Fibroblast of lung (primary cell): ENCODE measurements at regions not wholly inside any gene's neighbourhood (a gene's known extent, or its start where the extent isn't known, plus 50 kb on each side); places are given as distances from the start of the nearest gene placed in this dataset.
A peak's percentile ranks its signal among the peaks of the same experiment; 100 is the strongest.

Experiments used
- DNase-seq, 2 donors: peaks; one replicate each; pipeline versions ENCODE4 v3.0.0 to v3.0.0-alpha.2; 2010; ENCODE audit warnings: low read depth in 2 of 2
- H2AFZ ChIP-seq: 2 replicates; pipeline ENCODE4 v1.5.1; 2012; ENCODE audit warnings: low read length, control low read depth, inconsistent platforms
- H3K27ac ChIP-seq: 2 replicates; pipeline ENCODE4 v1.5.1; 2011; ENCODE audit warnings: low read length, control low read depth; ENCODE audit not compliant: insufficient read depth
- H3K27me3 ChIP-seq: 2 replicates; pipeline ENCODE4 v1.5.1; 2011; ENCODE audit warnings: mild to moderate bottlenecking, low read length; ENCODE audit not compliant: control insufficient read depth, insufficient read depth
- H3K36me3 ChIP-seq: 2 replicates; pipeline ENCODE4 v1.5.1; 2011; ENCODE audit warnings: low read length; ENCODE audit not compliant: control insufficient read depth, insufficient read depth
- H3K4me1 ChIP-seq: 2 replicates; pipeline ENCODE4 v1.5.1; 2011; ENCODE audit warnings: low read length; ENCODE audit not compliant: control insufficient read depth, insufficient read depth; ENCODE audit errors: extremely low read depth
- H3K4me2 ChIP-seq: 2 replicates; pipeline ENCODE4 v1.5.1; 2011; ENCODE audit warnings: low read length, control low read depth; ENCODE audit not compliant: insufficient read depth; ENCODE audit errors: extremely low read depth
- H3K4me3 ChIP-seq, 4 experiments: fragments of 200-600 bp in 1 of 4; sonication (generic) in 1 of 4; replicated peaks in 1 of 4; 2 replicates each; pipeline ENCODE4 v1.5.1; 2011 to 2016; ENCODE audit warnings: low read length in 4 of 4, low read depth in 3 of 4, mild to moderate bottlenecking in 3 of 4, control low read depth in 2 of 4, inconsistent platforms in 1 of 4, mixed read lengths in 1 of 4; ENCODE audit not compliant: insufficient read depth in 1 of 4; ENCODE audit errors: control extremely low read depth in 1 of 4
- H3K79me2 ChIP-seq: 2 replicates; pipeline ENCODE4 v1.5.1; 2012; ENCODE audit warnings: mild to moderate bottlenecking, low read length, inconsistent platforms; ENCODE audit not compliant: control insufficient read depth, insufficient read depth
- H3K9ac ChIP-seq: 2 replicates; pipeline ENCODE4 v1.5.1; 2011; ENCODE audit warnings: mild to moderate bottlenecking, low read length, control low read depth; ENCODE audit not compliant: insufficient read depth
- H3K9me3 ChIP-seq: 2 replicates; pipeline ENCODE4 v1.5.1; 2012; ENCODE audit warnings: low read depth, low read length; ENCODE audit not compliant: control insufficient read depth, insufficient read depth
- H4K20me1 ChIP-seq: 2 replicates; pipeline ENCODE4 v1.5.1; 2011; ENCODE audit warnings: low read length; ENCODE audit not compliant: control insufficient read depth, insufficient read depth; ENCODE audit errors: extremely low read depth
- EZH2 ChIP-seq: IDR thresholded peaks from 2 replicates; pipeline ENCODE4 v1.5.1; 2012; ENCODE audit warnings: low read length, control low read depth, mild to moderate bottlenecking; ENCODE audit errors: missing control alignments
- TF ChIP-seq, protein P1 (sequence below), 2 donors: IDR thresholded peaks in 1 of 2; conservative IDR thresholded peaks in 1 of 2; 1 replicate in 1 of 2; 2 replicates in 1 of 2; pipeline ENCODE4 v1.5.1; 2011 to 2012; ENCODE audit warnings: low read length in 2 of 2, control low read depth in 1 of 2, inconsistent platforms in 1 of 2, low read depth in 1 of 2, mild to moderate bottlenecking in 1 of 2

DNA sequence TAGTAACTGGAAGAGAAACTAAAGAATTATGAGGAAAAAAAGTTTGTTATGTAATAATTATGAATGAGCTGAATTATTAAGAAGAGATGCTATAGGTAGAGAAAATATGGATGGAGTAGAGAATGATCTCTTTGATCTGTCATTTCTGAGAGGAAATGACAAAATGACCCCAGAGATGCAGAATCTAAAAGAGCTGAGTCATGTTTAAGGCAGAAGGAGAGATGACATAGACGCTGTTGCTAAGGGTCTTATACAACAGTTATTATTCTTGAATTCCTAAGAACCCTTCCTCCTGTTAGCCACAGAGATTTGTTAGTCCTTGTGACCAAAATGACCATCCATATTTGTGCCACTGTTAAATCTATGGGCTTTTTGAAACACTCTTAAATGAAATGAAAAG lies 58.3 kb upstream of the FREM2 start:
- Histone ChIP-seq H3K9me3 (no peaks in the 10 kb centered on the region), H3K9ac (no peak overlapping the region), H3K79me2 (no peaks in the 10 kb centered on the region), H3K27me3 (no peaks in the 10 kb centered on the region), H3K4me3 (no peak overlapping the region), H2AFZ (no peak overlapping the region), H3K36me3 (no peaks in the 10 kb centered on the region), H4K20me1 (no peaks in the 10 kb centered on the region), H3K4me1 (no peaks in the 10 kb centered on the region), H3K27ac (no peak overlapping the region), H3K4me2 (no peak overlapping the region)
- DNase-seq: peak in 1 of 2 donors; percentile 1
- no peak for TF ChIP-seq EZH2

DNA sequence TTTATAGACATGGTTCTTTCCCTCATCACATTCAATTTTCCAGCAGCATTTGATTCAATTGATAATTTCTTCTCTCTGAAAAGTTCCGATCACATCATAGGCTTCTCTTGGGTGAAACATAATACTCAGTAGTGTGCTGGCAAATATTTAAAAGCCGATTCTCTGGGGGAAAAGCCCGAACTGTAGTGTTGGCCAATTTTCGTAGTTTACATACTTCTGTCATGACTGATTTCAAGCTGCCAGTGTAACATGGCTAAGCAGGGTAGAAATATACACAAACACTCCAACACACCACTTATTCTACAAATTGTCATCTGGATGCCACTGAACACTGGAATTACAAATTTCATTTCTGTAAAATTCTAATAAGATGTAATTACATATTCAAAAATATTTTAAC lies 56.1 kb upstream of the FREM2 start:
- H3K4me2 ChIP-seq: peak overlapping the region; percentile 42
- H2AFZ ChIP-seq: no peak overlapping the region
- H4K20me1 ChIP-seq: no peaks in the 10 kb centered on the region
- no peak overlapping the region for H3K9ac ChIP-seq
- no peaks in the 10 kb centered on the region for H3K4me1 ChIP-seq
- H3K27ac ChIP-seq: no peak overlapping the region
- H3K79me2 ChIP-seq: no peaks in the 10 kb centered on the region
- TF ChIP-seq, protein P1, sequence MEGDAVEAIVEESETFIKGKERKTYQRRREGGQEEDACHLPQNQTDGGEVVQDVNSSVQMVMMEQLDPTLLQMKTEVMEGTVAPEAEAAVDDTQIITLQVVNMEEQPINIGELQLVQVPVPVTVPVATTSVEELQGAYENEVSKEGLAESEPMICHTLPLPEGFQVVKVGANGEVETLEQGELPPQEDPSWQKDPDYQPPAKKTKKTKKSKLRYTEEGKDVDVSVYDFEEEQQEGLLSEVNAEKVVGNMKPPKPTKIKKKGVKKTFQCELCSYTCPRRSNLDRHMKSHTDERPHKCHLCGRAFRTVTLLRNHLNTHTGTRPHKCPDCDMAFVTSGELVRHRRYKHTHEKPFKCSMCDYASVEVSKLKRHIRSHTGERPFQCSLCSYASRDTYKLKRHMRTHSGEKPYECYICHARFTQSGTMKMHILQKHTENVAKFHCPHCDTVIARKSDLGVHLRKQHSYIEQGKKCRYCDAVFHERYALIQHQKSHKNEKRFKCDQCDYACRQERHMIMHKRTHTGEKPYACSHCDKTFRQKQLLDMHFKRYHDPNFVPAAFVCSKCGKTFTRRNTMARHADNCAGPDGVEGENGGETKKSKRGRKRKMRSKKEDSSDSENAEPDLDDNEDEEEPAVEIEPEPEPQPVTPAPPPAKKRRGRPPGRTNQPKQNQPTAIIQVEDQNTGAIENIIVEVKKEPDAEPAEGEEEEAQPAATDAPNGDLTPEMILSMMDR (conservative IDR thresholded peaks at IDR 0.05 in 1 of 2, IDR thresholded peaks at IDR 0.05 in 1 of 2; ENCODE audit: low read depth in 1 of 2, low read length in 2 of 2): no peak
- no peak for TF ChIP-seq EZH2
- H3K9me3 ChIP-seq: no peaks in the 10 kb centered on the region
- H3K36me3 ChIP-seq: no peaks in the 10 kb centered on the region
- peak; percentile 38 to 83 for DNase-seq
- H3K4me3 ChIP-seq: peak overlapping the region in 1 of 4 experiments; percentile 1
- no peaks in the 10 kb centered on the region for H3K27me3 ChIP-seq

DNA sequence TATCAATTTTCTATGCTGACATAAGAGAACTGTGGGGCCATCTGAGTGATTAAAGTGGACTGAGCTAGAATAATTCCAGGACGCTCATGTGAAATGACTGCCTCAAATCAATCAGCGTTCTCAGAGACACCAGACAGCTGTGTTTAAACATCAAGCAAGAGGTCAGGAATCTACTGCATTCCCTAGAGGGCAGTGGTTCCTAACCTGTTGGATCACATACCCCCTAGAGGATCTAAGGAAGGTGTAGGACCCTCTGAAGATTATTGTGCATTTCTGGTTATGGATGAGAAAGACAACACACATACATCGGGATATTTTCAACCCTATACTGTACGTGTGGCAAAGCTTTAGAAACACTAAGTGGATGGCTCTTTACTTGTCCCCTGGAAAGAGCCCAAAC lies 51.8 kb upstream of the FREM2 start:
- Histone ChIP-seq H3K9ac (no peak overlapping the region), H3K9me3 (no peaks in the 10 kb centered on the region), H3K4me2 (no peak overlapping the region), H3K4me3 (no peak overlapping the region), H3K79me2 (no peaks in the 10 kb centered on the region), H3K36me3 (no peaks in the 10 kb centered on the region), H2AFZ (no peak overlapping the region), H3K27ac (no peak overlapping the region), H4K20me1 (no peaks in the 10 kb centered on the region), H3K27me3 (no peaks in the 10 kb centered on the region), H3K4me1 (no peaks in the 10 kb centered on the region)
- no peak for TF ChIP-seq EZH2
- TF ChIP-seq, protein P1 (conservative IDR thresholded peaks at IDR 0.05 in 1 of 2, IDR thresholded peaks at IDR 0.05 in 1 of 2; ENCODE audit: low read depth in 1 of 2, low read length in 2 of 2): no peak
- DNase-seq: no peak

DNA sequence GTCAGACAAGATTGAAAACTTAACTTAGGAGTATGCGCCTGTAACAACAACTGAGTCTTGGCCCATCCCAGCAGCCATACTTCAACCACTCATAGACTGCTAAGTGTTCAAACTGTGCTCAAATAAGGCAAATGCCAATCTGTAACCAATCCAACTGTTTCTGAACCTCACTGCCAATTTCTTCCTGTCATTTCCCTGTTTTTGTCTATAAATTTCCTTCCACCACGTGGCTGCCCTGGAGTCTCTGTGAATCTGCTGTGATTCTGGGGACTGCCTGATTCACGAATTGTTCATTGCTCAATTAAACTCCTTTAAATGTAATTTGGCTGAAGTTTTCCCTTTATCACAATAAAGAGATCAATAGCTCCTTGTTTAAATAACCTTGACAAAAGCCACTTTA lies 50.8 kb upstream of the FREM2 start:
- no peak overlapping the region for H3K4me3 ChIP-seq

More for the DNA sequence above, 50.8 kb upstream of the FREM2 start:
- Histone ChIP-seq H3K79me2 (no peaks in the 10 kb centered on the region), H3K27ac (no peak overlapping the region), H3K36me3 (no peaks in the 10 kb centered on the region), H2AFZ (no peak overlapping the region), H3K4me1 (no peaks in the 10 kb centered on the region), H3K4me2 (no peak overlapping the region), H3K27me3 (no peaks in the 10 kb centered on the region), H3K9me3 (no peaks in the 10 kb centered on the region), H4K20me1 (no peaks in the 10 kb centered on the region), H3K9ac (no peak overlapping the region)
- TF ChIP-seq EZH2: no peak
- TF ChIP-seq, protein P1 (conservative IDR thresholded peaks at IDR 0.05 in 1 of 2, IDR thresholded peaks at IDR 0.05 in 1 of 2; ENCODE audit: low read depth in 1 of 2, low read length in 2 of 2): no peak
- no peak for DNase-seq
